T-helper 1 cell treated with Interleukin-12 subunit alpha and Interleukin-12 subunit beta and Interleukin-4 antibody, amounts not matched to agents 30 μg/mL and 1 μg/mL, for 36 hours (primary cell): ENCODE measurements at regions not wholly inside any gene's neighbourhood (a gene's known extent, or its start where the extent isn't known, plus 50 kb on each side); places are given as distances from the start of the nearest gene placed in this dataset.

ENCODE experiments used
- H3K27ac Mint-ChIP-seq: one replicate; pipeline ENCODE4 v1.8.0; 2021; ENCODE audit warnings: mild to moderate bottlenecking, mixed read lengths
- H3K27me3 Mint-ChIP-seq: one replicate; pipeline ENCODE4 v1.8.0; 2021; ENCODE audit warnings: low read depth, mixed read lengths
- H3K36me3 Mint-ChIP-seq: one replicate; pipeline ENCODE4 v1.8.0; 2021; ENCODE audit warnings: low read depth, mixed read lengths
- H3K4me1 Mint-ChIP-seq: one replicate; pipeline ENCODE4 v1.8.0; 2021; ENCODE audit warnings: low read depth, mixed read lengths
- H3K4me3 Mint-ChIP-seq: one replicate; pipeline ENCODE4 v1.8.0; 2021; ENCODE audit warnings: mild to moderate bottlenecking, moderate library complexity, mixed read lengths
- H3K9me3 Mint-ChIP-seq: one replicate; pipeline ENCODE4 v1.8.0; 2021; ENCODE audit warnings: mixed read lengths

DNA sequence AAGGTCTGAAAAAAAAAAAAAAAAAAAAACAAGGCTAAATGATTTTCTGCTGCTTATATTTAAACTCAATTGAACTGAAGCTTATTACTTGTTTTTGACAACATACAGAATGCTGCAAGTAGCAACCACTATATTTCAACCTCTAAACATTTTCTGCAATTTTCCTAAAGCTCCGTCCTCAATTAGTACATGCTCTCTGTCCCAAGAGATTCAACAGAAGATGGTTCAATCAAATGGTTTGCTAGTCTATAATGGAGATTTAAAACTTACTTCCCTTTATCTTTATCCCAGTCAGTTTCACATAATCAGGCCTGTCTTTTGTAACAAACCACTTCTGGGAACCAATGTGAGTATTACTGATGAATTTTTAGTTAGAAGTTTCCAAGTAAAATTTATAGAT, 485.1 kb upstream of the CDH7 start:
- H3K27ac Mint-ChIP-seq, result no peak overlapping the region
- peaks cover 4% of the 10 kb centered on the region for H3K9me3 Mint-ChIP-seq
- no peaks in the 10 kb centered on the region for H3K4me1 Mint-ChIP-seq
- no peaks in the 10 kb centered on the region for H3K27me3 Mint-ChIP-seq
- no peaks in the 10 kb centered on the region for H3K36me3 Mint-ChIP-seq
- H3K4me3 Mint-ChIP-seq, result no peak overlapping the region

DNA sequence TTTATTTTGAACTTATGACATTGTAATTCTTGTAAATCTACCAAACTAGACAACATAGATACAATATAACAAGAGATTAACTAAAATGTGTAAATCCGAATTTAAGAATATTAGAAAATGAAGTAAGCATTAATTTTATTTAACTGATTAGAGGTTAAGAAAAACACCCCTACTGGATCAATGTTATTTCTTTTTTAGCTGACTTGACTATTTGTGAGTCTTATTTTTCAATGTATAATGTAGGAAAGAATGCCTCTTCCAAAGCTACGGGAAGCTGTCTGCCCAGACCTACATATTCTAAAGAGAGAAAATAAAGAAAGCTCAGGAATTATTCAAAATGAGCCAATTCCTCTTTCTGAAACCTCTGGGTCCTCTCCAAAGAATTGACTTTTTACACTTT, 490.8 kb upstream of the CDH7 start:
- no peaks in the 10 kb centered on the region for H3K36me3 Mint-ChIP-seq
- H3K27me3 Mint-ChIP-seq, result no peaks in the 10 kb centered on the region
- no peak overlapping the region for H3K27ac Mint-ChIP-seq
- H3K4me1 Mint-ChIP-seq, result no peaks in the 10 kb centered on the region
- no peak overlapping the region for H3K4me3 Mint-ChIP-seq
- H3K9me3 Mint-ChIP-seq, result peaks cover 12% of the 10 kb centered on the region

DNA sequence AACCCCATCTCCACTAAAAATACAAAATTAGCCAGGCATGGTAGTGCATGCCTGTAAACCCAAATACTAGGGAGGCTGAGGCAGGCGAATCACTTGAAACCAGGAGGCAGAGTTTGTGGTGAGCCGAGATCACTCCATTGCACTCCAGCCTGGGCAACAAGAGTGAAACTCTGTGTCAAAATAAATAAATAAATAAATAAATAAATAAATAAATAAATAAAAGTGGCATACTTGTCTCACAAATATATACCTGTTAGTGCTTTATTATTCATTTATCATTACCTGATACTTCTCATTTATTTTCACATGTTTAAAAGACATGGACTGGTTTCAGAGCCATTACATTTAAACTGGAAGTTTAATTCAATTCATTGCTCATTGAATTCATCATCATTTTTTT, 491.4 kb upstream of the CDH7 start:
- Mint-ChIP-seq H3K27me3 (no peaks in the 10 kb centered on the region), H3K27ac (no peak overlapping the region), H3K4me1 (no peaks in the 10 kb centered on the region), H3K4me3 (no peak overlapping the region), H3K36me3 (no peaks in the 10 kb centered on the region), H3K9me3 (peaks cover 12% of the 10 kb centered on the region)

DNA sequence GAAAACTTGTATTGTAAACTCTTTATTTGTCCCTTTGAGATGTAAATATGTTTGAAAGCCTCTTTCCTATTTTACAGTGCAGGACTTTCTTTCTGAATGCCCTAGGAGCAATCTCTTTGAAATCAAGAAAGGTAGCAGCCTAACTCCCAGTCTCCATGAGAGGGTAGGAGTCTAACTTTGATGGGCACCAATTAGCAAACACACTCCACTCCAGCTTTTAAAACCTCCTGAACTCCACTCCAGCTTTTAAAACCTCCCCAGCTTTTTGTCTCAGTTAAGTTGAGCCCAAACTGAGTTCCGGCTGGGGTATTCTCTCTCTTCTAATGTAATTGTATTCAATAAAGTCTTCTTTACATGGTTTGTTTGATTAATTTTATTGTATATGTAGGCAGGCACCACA, 493.7 kb upstream of the CDH7 start:
- H3K9me3 Mint-ChIP-seq, result peaks cover 9% of the 10 kb centered on the region
- H3K27ac Mint-ChIP-seq, result no peak overlapping the region
- no peaks in the 10 kb centered on the region for H3K4me1 Mint-ChIP-seq
- no peaks in the 10 kb centered on the region for H3K36me3 Mint-ChIP-seq
- H3K27me3 Mint-ChIP-seq, result no peaks in the 10 kb centered on the region
- H3K4me3 Mint-ChIP-seq, result no peak overlapping the region

DNA sequence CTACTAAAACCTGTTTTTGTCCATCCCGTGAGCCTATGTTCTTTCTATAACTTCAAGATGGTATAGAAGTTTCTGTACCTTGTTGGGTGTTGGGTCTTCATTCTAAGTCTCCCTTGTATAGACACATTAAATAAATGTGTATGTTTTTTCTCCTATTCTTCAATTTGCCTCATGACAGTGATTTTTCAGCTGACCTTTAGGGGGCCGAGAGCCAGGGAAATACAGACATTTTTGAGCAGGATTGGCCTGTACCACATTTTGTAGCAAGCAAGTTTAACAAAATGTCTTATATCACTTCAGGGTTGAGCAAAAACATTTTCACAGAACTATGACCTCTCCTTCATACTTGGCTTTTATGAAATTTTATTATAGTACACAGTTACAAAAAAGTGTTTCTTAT, 495.4 kb upstream of the CDH7 start:
- Mint-ChIP-seq H3K9me3 (peaks cover 9% of the 10 kb centered on the region), H3K4me3 (no peak overlapping the region), H3K36me3 (no peaks in the 10 kb centered on the region), H3K4me1 (no peaks in the 10 kb centered on the region), H3K27me3 (no peaks in the 10 kb centered on the region), H3K27ac (no peak overlapping the region)

DNA sequence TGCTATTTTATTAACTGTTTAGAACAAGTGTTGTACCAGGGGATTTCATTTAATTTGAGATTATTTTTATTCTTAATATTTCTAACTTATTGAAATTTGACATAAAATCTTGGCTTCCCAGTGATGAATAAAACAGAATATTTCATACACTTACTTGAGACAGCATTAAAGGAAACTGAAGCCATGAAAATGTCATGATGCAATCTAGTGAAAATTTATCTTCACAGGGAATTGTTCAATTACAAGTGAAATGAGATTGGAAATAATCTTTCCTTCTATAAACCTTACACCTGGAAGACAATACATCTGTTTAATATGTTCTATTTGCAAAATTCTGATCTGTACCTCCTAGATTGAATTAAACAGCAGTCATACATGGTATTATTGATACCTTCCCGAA, 511.0 kb upstream of the CDH7 start:
- Mint-ChIP-seq H3K27me3 (no peaks in the 10 kb centered on the region), H3K36me3 (no peaks in the 10 kb centered on the region), H3K9me3 (no peaks in the 10 kb centered on the region), H3K27ac (no peak overlapping the region), H3K4me3 (no peak overlapping the region), H3K4me1 (no peaks in the 10 kb centered on the region)

DNA sequence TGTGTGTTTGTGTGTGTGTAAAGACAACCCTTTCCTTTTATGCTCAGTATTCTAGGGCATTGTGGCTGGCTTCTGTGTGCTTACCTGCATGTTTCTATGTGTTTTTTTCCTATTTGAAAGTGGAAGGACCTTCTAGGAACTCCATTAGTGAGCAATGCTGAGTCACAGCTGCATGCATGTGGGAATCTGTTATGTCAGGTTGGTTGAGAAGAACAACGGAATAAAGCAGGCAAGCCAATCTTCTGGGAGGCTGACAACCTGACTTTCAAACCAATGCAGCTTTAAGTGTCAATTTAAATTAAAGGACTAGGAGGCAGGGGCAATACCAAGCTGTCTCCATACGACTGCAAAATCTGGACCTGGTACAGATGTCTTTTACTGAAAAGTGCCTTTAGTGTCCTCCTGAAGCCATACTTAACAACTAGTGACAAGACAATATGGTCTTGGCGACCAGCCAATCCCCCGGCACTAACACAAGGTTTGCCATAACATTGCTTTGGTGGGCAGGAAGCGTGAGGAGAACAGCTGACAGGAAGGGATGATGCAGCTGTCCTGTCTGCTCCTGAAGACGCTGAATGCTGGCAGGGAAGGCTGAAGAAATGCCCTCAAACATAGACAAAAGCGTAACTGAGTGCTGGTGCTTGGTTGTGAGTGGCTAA, 514.7 kb upstream of the CDH7 start:
- Mint-ChIP-seq H3K4me3 (no peak overlapping the region), H3K9me3 (no peaks in the 10 kb centered on the region), H3K4me1 (no peaks in the 10 kb centered on the region), H3K36me3 (no peaks in the 10 kb centered on the region), H3K27ac (no peak overlapping the region), H3K27me3 (no peaks in the 10 kb centered on the region)

DNA sequence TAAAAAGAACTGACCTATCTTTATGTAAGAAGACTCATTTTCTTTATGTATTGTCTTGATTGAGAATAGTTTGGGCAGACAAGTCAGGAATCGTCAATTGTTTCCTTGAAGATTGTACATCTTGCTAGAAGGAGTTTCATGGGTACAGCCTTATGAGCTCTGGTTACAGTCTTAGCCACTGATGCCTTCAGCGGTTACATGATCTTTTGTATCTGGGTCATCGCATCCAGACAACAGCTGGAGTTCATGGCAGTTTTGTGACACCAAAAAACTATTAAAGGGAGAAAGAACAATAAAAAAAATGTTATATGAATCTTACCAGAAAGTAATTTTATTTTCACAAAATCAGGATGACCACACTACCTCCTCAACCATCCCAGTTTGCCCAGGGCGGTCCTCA, 520.5 kb upstream of the CDH7 start:
- no peaks in the 10 kb centered on the region for H3K36me3 Mint-ChIP-seq
- no peaks in the 10 kb centered on the region for H3K4me1 Mint-ChIP-seq
- H3K4me3 Mint-ChIP-seq, result no peak overlapping the region
- H3K9me3 Mint-ChIP-seq, result peaks cover 6% of the 10 kb centered on the region
- H3K27ac Mint-ChIP-seq, result no peak overlapping the region
- no peaks in the 10 kb centered on the region for H3K27me3 Mint-ChIP-seq

DNA sequence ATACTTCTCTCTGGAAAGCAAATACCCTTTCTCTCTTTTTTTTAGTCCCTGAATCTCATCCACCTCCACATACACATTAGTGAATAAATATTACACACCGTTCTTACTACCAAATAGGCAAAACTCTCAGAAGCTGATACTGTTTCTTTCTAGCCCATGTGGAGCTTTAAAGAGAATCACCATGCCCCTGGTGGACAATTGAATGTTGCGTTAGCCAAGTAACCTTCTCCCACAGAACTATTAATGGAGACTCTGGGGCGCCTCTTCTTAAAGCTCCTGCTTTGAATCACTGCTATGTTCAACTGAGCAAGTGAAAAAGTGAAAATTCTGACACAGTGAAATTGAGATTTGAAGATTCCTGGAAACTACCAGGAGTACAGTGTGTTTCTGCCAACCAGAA, 522.8 kb upstream of the CDH7 start:
- H3K9me3 Mint-ChIP-seq, result peaks cover 16% of the 10 kb centered on the region
- H3K27me3 Mint-ChIP-seq, result no peaks in the 10 kb centered on the region
- no peaks in the 10 kb centered on the region for H3K36me3 Mint-ChIP-seq
- no peak overlapping the region for H3K27ac Mint-ChIP-seq
- H3K4me1 Mint-ChIP-seq, result no peaks in the 10 kb centered on the region
- no peak overlapping the region for H3K4me3 Mint-ChIP-seq

DNA sequence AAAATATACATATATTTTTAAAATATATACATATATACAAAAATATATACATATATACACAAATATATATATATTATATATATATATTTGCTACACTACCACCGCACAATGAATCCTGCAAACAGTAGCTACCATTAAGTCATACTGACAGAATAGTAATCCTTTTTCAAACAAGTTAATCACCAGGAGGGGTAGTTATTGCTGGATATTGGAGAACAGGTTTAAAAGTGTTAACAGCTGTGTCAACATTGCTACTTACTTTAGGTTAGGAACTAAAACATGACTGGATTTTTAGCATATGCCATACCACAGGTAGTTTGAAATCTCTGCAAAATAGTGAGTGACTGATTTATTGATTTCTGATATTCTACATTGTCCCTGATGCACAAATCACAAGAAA, 529.1 kb upstream of the CDH7 start:
- no peaks in the 10 kb centered on the region for H3K27me3 Mint-ChIP-seq
- no peaks in the 10 kb centered on the region for H3K4me1 Mint-ChIP-seq
- peaks cover 21% of the 10 kb centered on the region for H3K9me3 Mint-ChIP-seq
- H3K36me3 Mint-ChIP-seq, result no peaks in the 10 kb centered on the region
- no peak overlapping the region for H3K4me3 Mint-ChIP-seq
- no peak overlapping the region for H3K27ac Mint-ChIP-seq

DNA sequence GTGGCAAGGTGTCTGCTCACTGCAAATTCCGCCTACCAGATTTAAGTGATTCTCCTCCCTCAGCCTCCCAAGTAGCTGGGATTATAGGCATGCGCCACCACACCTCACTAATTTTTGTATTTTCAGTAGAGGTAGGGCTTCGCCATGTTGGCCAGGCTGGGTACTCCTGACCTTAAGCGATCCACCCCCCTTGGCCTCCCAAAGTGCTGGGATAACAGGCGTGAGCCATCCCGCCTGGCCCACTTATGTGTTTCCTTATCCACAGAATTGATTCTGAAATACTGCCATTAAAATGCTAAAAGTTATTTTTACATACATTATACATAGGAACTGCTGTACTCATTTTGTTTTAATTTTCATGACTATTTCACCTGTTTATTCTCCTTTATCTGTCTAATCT, 529.7 kb upstream of the CDH7 start:
- Mint-ChIP-seq H3K9me3 (peaks cover 21% of the 10 kb centered on the region), H3K27ac (no peak overlapping the region), H3K4me1 (no peaks in the 10 kb centered on the region), H3K36me3 (no peaks in the 10 kb centered on the region), H3K4me3 (no peak overlapping the region), H3K27me3 (no peaks in the 10 kb centered on the region)

DNA sequence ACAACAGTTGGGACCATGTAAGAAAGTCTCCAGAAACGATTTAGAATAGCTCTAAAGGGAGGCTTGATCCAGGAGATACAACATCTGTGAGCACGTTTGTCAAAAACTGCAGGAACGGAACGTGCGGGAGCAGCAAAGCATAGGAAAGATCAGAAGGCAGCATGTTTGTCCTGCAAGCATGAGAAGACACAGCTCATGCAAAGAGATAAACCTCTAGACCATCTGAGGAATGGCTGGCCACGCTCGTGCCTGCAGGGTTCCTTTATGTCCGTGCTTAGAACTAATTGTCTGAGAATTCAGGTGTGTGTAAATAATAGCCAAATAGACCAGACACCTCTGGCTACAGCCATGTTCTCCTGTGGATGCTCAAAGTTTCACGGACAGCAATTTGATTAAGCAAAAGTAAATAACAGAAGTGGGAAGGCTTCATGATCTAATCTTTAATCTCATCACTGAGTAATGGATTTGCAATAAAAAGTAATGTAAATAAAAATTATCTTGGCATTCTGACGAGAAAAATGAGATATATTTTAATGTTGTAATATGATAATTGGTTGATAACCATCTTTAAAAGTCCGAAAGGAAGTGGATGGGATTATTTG, 534.8 kb upstream of the CDH7 start:
- H3K36me3 Mint-ChIP-seq, result no peaks in the 10 kb centered on the region
- peaks cover 10% of the 10 kb centered on the region for H3K9me3 Mint-ChIP-seq
- no peaks in the 10 kb centered on the region for H3K4me1 Mint-ChIP-seq
- H3K27ac Mint-ChIP-seq, result no peak overlapping the region
- H3K27me3 Mint-ChIP-seq, result no peaks in the 10 kb centered on the region
- H3K4me3 Mint-ChIP-seq, result no peak overlapping the region

DNA sequence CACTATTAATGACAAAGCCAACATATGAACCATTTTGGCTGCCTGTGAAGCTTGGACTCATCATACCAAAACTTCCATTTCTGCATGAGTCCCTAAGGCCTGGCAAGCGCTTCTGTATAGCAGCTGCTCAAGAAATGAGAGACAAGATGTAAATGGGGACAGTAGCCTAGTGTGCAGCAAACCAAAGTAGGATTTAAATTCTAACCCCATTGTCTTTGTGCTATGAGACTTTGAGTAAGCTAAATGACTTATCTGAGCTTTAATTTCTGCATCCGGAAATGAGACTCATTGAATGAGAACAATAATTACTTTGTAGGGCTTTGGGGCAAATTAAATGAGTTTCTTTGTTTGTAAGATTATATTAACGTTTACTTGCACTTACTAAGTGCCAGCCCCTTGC, 536.4 kb upstream of the CDH7 start:
- H3K4me3 Mint-ChIP-seq, result no peak overlapping the region
- H3K9me3 Mint-ChIP-seq, result peaks cover 13% of the 10 kb centered on the region
- H3K27me3 Mint-ChIP-seq, result no peaks in the 10 kb centered on the region

DNA sequence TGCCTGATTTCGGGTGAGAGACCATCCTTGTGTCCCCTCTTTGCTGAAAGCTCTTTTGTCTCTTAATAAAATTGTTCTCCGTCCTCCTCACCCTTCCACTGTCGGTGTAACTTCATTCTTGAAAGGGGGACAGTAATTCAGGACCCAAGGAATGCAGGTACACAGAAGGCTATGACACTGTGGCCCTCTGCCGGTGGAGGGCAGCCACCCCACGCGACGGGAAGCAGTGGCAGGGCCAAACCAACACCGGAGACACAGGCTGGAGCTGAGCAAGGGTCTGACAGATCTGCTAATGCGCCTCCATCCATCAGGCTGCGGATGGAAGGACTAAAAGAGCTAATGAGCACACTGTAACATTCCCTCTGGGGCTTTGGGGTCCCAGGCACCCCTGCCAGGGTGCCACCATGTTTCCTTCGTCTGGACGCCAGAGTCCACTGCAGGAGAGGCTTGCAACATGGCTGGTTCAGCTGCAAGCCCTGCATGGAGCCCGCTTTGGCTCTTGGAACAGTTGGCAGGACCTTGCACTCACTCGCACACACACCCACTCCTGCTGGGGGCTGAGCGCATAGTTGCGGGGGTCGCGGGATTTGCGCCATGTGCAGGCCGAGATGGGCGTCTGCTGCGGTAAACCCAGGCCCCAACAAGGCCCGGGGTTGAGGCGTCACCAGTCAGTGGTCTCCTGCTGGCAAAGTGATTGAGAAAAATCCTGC, 544.1 kb upstream of the CDH7 start:
- Mint-ChIP-seq H3K27me3 (no peaks in the 10 kb centered on the region), H3K4me3 (no peak overlapping the region)

More for the DNA sequence above, 536.4 kb upstream of the CDH7 start:
- H3K36me3 Mint-ChIP-seq, result no peaks in the 10 kb centered on the region
- no peaks in the 10 kb centered on the region for H3K4me1 Mint-ChIP-seq
- no peak overlapping the region for H3K27ac Mint-ChIP-seq

DNA sequence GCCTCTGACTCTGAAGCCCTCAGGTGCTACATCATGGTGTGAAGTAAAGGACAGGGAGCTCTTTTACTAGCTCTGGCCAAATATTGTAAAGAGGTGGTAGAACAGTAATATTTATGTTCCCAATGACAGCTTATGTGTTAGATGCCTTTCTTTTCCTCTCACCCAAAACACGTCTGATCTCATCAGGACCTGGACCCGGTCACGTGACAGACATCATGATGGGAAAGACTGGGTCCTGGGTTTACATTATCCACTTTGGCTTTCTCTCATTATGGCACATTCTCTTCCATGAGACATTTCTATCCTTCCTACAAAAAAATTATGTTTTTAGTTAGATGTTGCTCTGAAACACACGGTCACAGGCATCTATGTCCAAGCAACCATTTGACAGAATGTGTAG, 548.7 kb upstream of the CDH7 start:
- Mint-ChIP-seq H3K4me1 (no peaks in the 10 kb centered on the region), H3K27me3 (no peaks in the 10 kb centered on the region), H3K4me3 (no peak overlapping the region), H3K27ac (no peak overlapping the region), H3K9me3 (peaks cover 11% of the 10 kb centered on the region), H3K36me3 (no peaks in the 10 kb centered on the region)

More for the DNA sequence above, 544.1 kb upstream of the CDH7 start:
- H3K36me3 Mint-ChIP-seq, result no peaks in the 10 kb centered on the region
- peaks cover 14% of the 10 kb centered on the region for H3K9me3 Mint-ChIP-seq
- no peaks in the 10 kb centered on the region for H3K4me1 Mint-ChIP-seq
- H3K27ac Mint-ChIP-seq, result no peak overlapping the region
